A673 (cell line): ENCODE measurements at regions not wholly inside any gene's neighbourhood (a gene's known extent, or its start where the extent isn't known, plus 50 kb on each side); places are given as distances from the start of the nearest gene placed in this dataset.
"Not testable (repeated sequence)": the region's sequence is repeated elsewhere in the genome, so short reads cannot be mapped to it uniquely, and the experiment has no call there.

Experiments
- EZH2 ChIP-seq: fragments of 200-600 bp; sonication (generic); IDR thresholded peaks from 2 replicates; pipeline ENCODE4 v1.6.1; 2017; ENCODE audit warnings: borderline replicate concordance, low read depth, mild to moderate bottlenecking, mixed read lengths, antibody characterized with exemption, low read length; ENCODE audit not compliant: poor library complexity, severe bottlenecking
- TF ChIP-seq, protein P1 (sequence below): fragments of 300-800, 200-600 bp; sonication (generic); conservative IDR thresholded peaks from 2 replicates; pipeline ENCODE4 v1.5.1; 2017; ENCODE audit warnings: low read depth, mild to moderate bottlenecking, antibody characterized with exemption, low read length, moderate library complexity, mixed read lengths

DNA sequence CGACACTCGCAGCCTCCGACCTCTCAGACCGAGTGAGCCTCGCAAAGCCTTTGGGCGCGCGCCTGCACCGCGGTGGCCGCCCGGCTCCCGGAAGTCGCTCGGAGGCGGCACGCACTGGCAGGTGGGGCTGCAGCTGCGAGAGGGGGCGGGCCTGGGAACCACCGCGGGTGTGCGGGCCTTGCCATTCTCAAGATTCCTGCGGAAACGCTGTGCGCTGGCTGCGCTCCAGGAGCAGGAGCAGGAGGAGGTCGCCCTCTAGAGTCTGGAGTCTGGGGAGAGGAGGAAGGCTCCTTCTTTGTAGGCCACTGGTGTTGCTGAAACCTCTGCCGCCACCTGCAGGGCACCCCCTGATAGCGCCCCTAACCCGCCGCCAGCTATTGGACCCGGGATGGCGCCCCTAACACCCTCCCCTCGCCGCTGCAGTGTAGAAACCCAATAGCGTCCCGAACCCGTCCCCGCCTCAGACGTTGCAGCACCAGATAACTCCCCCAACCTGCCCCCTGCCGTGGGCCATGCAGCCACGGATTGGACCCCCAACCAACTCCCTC is 230.6 kb downstream of the LIPI start:
- TF ChIP-seq, protein P1, sequence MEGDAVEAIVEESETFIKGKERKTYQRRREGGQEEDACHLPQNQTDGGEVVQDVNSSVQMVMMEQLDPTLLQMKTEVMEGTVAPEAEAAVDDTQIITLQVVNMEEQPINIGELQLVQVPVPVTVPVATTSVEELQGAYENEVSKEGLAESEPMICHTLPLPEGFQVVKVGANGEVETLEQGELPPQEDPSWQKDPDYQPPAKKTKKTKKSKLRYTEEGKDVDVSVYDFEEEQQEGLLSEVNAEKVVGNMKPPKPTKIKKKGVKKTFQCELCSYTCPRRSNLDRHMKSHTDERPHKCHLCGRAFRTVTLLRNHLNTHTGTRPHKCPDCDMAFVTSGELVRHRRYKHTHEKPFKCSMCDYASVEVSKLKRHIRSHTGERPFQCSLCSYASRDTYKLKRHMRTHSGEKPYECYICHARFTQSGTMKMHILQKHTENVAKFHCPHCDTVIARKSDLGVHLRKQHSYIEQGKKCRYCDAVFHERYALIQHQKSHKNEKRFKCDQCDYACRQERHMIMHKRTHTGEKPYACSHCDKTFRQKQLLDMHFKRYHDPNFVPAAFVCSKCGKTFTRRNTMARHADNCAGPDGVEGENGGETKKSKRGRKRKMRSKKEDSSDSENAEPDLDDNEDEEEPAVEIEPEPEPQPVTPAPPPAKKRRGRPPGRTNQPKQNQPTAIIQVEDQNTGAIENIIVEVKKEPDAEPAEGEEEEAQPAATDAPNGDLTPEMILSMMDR, result peak; percentile 66
- not testable (repeated sequence) for TF ChIP-seq EZH2
